HG03571 (cell line): ENCODE measurements at regions not wholly inside any gene's neighbourhood (a gene's known extent, or its start where the extent isn't known, plus 50 kb on each side); places are given as distances from the start of the nearest gene placed in this dataset.
"Not testable (repeated sequence)": the region's sequence is repeated elsewhere in the genome, so short reads cannot be mapped to it uniquely, and the experiment has no call there.

Source experiments
- ATAC-seq: cut with Tn5 transposase; IDR thresholded peaks from one replicate; pipeline ENCODE4 v1.9.1; 2021; ENCODE audit not compliant: unreplicated experiment

DNA sequence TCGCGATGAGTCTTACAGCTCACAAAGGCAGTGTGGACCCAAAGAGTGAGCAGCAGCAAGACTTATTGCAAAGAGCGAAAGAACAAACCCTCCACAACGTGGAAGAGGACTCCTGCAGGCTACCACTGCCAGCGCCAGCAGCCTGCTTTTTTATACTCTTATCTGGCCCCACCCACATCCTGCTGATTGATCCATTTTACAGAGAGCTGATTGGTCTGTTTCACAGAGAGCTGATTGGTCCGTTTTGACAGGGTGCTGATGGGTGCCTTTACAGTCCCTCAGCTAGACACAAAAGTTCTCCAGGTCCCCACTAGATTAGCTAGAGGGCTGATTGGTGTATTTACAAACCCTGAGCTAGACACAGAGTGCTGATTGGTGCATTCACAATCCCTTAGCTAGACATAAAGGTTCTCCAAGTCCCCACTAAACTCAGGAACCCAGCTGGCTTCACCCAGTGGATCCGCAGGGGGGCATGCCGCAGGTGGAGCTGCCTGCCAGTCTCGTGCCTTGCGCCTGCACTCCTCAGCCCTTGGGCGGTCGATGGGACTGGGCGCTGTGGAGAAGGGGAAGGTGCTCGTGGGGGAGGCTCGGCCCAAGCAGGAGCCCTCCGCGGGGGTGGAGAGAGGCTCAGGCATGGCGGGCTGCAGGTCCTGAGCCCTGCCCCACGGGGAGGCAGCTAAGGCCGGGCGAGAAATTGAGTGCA lies 75.7 kb downstream of the QDPR start:
- ATAC-seq, result not testable (repeated sequence)

DNA sequence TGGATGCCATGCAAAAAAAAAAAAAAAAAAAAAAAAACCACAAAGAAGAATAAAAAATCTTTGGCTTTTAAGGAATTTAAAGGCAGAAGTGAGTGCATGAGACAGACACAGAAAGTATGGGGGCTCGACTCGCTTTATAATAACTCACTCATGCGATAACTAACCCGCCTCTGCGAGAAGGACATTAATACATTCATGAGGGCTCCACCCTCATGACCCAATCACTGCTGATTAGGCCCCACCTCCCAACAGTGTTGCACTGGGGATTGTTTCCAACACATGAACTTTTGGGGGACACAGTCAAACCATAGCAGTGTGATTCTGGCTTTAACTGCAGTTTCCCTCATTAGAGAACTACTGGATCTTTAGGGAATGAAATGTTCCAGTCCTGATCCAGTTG lies 78.1 kb downstream of the QDPR start:
- no peak for ATAC-seq

GRCh38 chr4:17427991-17428390 lies 83.9 kb downstream of the QDPR start:
- ATAC-seq, result no peak

DNA sequence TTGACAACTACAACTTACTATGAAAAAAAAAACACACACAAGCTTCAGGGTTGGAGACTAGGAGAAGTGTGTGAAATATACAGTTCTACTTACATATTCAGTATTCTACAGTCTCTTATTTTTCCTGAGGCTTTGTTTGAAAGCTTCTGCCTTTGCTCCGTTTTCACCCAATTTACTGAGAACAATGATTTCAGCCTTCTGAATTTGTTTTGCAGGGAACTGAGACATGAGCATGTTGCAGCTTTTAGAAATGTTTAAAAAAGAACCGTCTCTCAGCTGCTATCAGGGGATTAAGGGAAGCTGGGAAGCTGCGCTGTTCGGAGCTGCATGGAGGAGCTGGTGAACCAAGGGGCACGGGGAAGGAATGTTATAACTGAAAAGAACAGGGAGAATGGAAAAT lies 85.7 kb downstream of the QDPR start:
- no peak for ATAC-seq

DNA sequence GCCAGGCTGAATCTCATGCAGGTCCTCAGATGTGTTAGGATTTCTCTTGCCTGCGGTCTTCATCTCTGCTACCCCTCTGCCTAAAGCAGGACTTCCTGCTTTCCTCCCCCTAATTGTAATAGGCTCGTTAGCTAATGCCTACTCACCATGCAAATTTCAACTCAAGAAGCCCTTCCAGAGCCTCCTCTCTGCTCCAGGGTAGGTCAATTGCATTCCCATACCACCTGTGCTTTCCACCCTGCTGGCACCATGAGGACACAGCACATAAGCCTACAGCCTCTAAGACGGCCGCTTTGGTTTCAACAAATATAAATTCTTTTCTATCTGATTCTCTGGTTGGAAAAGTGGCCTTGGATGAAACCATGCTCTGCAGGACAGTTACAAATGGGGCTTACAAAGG lies 93.9 kb downstream of the QDPR start:
- ATAC-seq, result no peak

- ATAC-seq, result no peak
Measured at GRCh38 chr4:17414392-17414791, 97.5 kb downstream of the QDPR start.

DNA sequence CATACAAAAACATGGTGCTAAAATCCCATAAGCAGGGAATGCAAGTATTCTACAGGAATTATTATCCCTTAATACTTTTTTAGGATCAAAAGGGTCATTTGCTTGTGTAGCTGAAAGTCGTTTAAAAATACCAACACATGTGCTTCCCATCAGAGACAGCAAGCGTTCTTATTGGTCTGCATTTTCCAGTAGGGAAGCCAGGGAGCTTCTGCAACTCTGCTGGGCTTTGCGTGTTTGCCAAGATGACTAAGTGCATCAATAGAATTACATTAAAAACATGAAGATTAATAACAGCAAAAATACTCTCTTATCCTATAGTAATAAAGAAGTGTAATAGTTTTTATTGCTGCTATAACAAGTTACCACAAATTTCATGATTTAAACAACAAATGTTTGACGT lies 111.2 kb downstream of the QDPR start:
- ATAC-seq, result no peak

GRCh38 chr4:17398805-17399204 lies 113.1 kb downstream of the QDPR start:
- no peak for ATAC-seq

GRCh38 chr4:17398035-17398434 lies 113.9 kb downstream of the QDPR start:
- no peak for ATAC-seq

- ATAC-seq, result no peak
Measured at GRCh38 chr4:17397611-17398010, 114.3 kb downstream of the QDPR start.

DNA sequence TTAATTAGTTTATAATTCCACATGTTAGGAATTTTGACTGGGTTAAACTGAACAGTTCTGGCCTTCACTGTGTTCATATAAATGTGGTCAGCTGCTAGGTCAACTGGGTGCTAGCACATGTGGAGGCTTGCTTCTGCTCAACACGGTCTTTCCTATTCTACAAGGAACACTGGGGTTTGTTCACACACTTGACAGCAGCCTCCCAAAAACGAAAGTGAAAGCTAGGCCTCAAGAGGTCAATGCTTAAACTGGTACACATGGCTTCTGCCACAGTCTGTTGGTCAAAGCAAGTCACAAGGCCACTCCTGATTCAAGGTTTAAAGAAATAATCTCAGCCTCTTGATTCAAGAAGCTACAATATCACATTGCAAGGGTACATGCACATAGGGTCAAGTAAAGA lies 126.5 kb downstream of the QDPR start:
- no peak for ATAC-seq

DNA sequence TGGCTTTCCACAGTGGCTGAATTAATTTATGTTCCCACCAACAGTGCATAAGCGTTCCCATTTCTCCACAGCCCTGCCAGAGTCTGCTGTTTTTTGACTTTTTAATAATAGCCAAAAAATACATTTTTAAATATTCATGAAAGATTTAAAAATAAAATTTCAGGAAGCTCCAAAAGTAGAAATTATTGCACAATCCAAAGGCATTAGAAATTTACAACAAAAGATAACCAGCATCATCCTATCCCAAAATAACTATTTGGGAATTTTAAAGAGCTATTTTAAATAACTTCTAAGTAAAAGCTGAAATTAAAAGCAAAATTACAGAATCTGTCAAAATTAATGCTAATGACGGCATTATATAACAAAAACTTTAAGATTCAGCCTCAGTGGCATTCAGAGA lies 131.5 kb downstream of the QDPR start:
- ATAC-seq, result no peak

DNA sequence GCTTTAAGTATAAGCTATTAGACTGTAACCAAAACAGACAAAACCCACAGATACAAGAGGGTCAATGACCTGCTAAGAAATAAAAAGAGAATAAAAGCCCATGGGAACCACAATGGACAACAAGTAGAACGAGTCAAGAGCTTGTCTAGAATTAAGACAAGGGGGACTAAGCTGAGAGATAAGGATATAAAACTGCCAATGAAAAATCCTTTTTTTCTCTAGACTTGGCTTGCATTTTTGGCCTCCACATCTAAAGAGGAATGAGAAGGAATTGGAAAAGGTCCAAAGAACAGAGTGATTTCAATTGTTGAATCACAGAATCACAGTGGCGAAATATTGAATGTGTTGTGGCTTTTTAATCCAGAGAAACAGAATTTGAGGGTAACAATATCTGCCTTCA lies 135.7 kb downstream of the QDPR start:
- ATAC-seq, result no peak

GRCh38 chr4:17373666-17374065 lies 138.2 kb downstream of the QDPR start:
- ATAC-seq, result no peak

DNA sequence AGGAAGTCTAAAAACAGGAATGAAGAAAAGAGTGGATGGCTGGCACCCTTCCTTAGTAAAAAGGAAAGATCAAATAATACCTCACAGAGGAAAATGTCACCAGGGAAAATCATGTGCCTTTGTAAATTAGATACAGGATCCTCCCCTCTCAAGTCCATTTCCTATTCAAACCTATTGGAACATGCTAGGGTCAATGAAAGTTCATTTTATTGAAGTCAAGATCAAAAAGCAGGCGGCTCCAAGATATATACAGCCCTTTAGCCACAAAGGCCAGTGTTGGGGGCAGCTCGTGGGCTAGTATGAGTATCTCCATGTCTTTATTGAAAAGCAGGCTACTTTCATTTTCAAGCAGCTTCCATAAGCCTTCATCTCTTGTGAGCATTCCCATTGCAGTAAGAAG lies 141.1 kb downstream of the QDPR start:
- ATAC-seq, result no peak

GRCh38 chr4:17368408-17368807 lies 143.5 kb downstream of the QDPR start:
- no peak for ATAC-seq

DNA sequence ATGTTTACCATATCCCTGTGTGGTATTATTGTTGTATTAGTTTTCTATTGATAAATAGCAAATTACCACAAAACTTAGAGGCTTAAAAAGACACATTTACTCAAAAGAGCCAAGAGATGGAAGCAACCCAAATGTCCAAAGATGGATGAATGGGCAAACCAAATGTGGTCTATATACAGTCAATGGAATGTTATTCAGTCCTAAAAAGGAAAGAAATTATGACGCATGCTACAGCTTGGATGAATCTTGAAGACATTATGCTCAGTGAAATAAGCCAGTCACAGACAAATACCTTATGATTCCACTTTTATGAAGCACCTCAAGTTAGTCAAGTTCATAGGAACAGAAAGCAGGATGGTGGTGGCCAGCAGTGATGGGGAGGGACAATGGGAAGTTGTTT lies 144.7 kb downstream of the QDPR start:
- ATAC-seq, result no peak

GRCh38 chr4:17366496-17366895 lies 145.4 kb downstream of the QDPR start:
- no peak for ATAC-seq

DNA sequence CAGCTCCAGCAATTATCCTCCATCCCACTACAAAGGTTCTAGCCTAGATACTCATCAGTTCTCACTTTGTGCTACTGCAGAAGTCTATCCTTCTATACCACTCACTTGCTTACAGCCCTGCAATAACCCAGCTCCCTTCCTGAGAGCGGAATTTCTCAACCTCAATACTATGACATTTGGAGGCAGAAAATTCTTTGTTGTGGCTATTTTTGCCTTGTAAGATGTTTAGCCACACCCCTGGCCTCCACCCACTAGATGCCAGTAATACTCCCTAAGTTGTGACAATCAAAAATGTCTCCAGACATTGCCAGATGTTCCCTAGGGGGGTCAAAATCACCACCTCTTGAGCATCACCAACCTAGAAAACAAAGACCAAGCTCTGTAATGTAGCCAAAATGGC lies 149.5 kb downstream of the QDPR start:
- no peak for ATAC-seq

GRCh38 chr4:17358241-17358640 lies 153.6 kb downstream of the QDPR start:
- no peak for ATAC-seq

GRCh38 chr4:17356926-17357325 lies 155.0 kb downstream of the QDPR start:
- no peak for ATAC-seq

- ATAC-seq, result no peak
Measured at GRCh38 chr4:17352357-17352756, 159.5 kb downstream of the QDPR start.

- ATAC-seq, result no peak
Measured at GRCh38 chr4:17347445-17347844, 164.4 kb downstream of the QDPR start.
